Choroid plexus epithelial cell (primary cell): ENCODE measurements at regions not wholly inside any gene's neighbourhood (a gene's known extent, or its start where the extent isn't known, plus 50 kb on each side); places are given as distances from the start of the nearest gene placed in this dataset.

Source experiments
- DNase-seq: peaks from one replicate; pipeline ENCODE4 v3.0.0-alpha.2; 2010; ENCODE audit warnings: low read depth
- H3K4me3 ChIP-seq: 2 replicates; pipeline ENCODE4 v1.5.1; 2011; ENCODE audit warnings: low read depth, mild to moderate bottlenecking, control low read depth, low read length, moderate library complexity
- CTCF ChIP-seq: conservative IDR thresholded peaks from 2 replicates; pipeline ENCODE4 v1.5.1; 2011; ENCODE audit warnings: low read depth, mild to moderate bottlenecking, control low read depth, inconsistent platforms, low read length, moderate library complexity

DNA sequence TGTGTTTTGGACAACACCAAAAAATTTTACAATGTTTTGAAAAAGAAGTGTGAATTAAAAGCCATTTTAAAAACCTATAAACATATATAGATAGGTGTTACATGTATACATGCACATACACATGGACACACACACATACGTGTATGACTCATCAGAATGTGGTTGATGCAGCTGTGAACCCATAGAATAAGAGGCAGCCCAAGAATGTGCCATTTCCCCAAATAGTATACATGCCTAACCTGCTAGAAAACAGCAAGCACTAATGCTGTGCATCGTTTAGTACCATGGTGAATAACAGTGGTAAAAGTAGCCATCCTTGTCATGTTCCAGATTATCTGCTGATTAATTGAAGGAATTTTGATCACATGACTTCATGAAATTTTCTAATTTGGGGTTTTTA, 149.0 kb downstream of the DSEL start:
- H3K4me3 ChIP-seq = no peak overlapping the region
- no peak for DNase-seq
- no peak for TF ChIP-seq CTCF

DNA sequence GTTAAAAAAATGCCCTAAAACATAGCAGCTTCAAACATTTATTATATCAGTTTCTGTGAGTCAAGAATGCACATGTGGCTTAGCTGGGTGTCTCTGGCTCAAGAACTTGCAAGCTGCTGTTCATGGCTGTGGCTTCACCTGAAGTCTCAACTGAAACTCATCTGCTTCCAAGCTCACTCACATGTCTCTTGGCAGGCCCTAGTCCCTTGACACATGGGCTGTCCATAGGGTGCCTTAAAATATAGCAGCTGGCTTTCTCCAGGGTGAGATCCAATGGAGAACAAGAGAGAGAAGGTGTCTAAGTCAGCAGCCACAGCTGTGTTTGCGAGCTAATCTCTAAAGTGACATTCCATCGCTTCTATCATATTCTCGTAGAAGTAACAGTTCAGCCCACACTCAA, 152.8 kb downstream of the DSEL start:
- no peak for DNase-seq
- TF ChIP-seq CTCF = no peak
- H3K4me3 ChIP-seq = no peak overlapping the region

DNA sequence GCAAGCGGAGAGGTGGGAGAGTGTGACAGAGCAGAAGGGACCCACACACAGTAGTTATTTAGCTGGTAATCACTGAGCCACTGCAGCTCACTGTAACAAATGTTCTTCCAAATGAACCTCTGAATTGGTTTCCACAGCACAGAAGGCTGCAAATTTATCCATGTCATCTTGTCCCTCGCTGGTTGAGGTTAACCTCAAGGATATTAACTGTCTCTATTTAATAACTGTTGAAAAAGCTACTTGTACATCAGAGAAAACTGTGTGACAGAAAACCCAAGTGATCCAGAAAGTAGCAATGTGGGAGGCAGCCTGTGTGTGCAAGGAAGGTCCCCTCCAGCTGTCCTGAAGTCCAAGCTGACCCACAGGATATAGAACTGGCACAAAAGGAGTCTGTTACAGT, 153.6 kb downstream of the DSEL start:
- no peak for DNase-seq
- no peak overlapping the region for H3K4me3 ChIP-seq
- no peak for TF ChIP-seq CTCF

- TF ChIP-seq CTCF = no peak
- peak; percentile 97 for DNase-seq
- peak overlapping the region; percentile 22 for H3K4me3 ChIP-seq
These were observed 156.4 kb downstream of the DSEL start for GRCh38 chr18:67359873-67360838.

DNA sequence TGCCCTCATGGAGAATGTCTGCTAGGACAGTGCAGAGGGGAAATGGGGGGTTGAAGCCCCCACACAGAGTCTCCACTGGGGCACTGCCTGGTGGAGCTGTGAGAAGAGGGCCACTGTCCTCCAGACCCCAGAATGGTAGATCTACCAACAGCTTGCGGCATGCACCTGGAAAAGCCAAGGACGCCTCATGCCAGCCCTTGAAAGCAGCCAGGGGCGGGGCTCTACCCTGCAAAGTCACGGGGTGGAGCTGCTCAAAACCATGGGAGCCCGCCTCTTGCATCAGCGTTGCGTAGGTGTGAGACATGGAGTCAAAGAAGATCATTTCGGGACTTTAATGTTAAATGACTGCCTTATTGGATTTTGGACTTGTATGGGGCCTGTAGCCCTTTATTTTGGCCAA, 157.6 kb downstream of the DSEL start:
- no peak for TF ChIP-seq CTCF
- no peak for DNase-seq
- no peak overlapping the region for H3K4me3 ChIP-seq

- DNase-seq = no peak
- no peak for TF ChIP-seq CTCF
- no peak overlapping the region for H3K4me3 ChIP-seq
These were observed 161.8 kb downstream of the DSEL start for GRCh38 chr18:67354692-67355091.

DNA sequence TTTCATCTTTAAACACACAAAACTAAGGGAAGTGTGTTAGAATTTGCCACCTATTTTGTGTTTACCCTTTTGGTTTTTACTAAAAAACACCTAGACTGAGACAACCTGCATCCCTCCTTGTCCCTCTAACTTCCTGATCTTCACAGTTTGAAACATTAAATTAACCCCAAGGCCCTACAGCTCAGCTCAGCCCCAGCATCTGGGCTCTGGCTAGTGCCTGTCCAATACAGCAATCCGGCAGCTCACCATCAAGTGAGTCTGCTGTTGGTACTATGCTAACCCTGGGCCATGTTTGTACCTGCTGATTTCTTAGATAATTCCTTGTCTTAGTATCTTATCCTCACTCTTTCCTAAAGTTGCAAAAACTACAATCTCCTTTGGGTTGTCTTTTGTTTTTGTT, 162.4 kb downstream of the DSEL start:
- no peak for TF ChIP-seq CTCF
- no peak for DNase-seq
- no peak overlapping the region for H3K4me3 ChIP-seq
